GM23338 (cell line): ENCODE measurements at regions not wholly inside any gene's neighbourhood (a gene's known extent, or its start where the extent isn't known, plus 50 kb on each side); places are given as distances from the start of the nearest gene placed in this dataset.

Source experiments
- ATAC-seq: fragments of 200-7000 bp; cut with Tn5 transposase; 3 replicates; pipeline ENCODE4 v1.9.1; 2020
- DNase-seq: peaks from one replicate; pipeline ENCODE4 v3.0.0-alpha.2; 2015; ENCODE audit warnings: low spot score
- H2AFZ ChIP-seq: fragments of 200-600 bp; sonication (generic); 2 replicates; pipeline ENCODE4 v1.8.0; 2016; ENCODE audit warnings: antibody characterized with exemption, mild to moderate bottlenecking, moderate library complexity
- H3F3A ChIP-seq: fragments of 200-600 bp; sonication (generic); replicated peaks from 2 replicates; pipeline ENCODE4 v1.8.0; 2017; ENCODE audit warnings: antibody characterized with exemption, mixed run types, low read depth
- H3K27ac ChIP-seq: fragments of 200-600 bp; sonication (generic); 2 replicates; pipeline ENCODE4 v1.6.1; 2016; ENCODE audit warnings: low read depth
- H3K27me3 ChIP-seq: fragments of 200-600 bp; sonication (generic); 2 replicates; pipeline ENCODE4 v1.8.0; 2016; ENCODE audit warnings: mild to moderate bottlenecking, mixed run types, moderate library complexity; ENCODE audit not compliant: insufficient read depth
- H3K36me3 ChIP-seq: fragments of 200-600 bp; sonication (generic); 2 replicates; pipeline ENCODE4 v1.8.0; 2016; ENCODE audit warnings: mild to moderate bottlenecking; ENCODE audit not compliant: insufficient read depth
- H3K4me1 ChIP-seq: fragments of 200-600 bp; sonication (generic); 2 replicates; pipeline ENCODE4 v1.8.0; 2016; ENCODE audit warnings: mild to moderate bottlenecking, moderate library complexity; ENCODE audit not compliant: insufficient read depth
- H3K4me2 ChIP-seq: fragments of 200-600 bp; sonication (generic); 2 replicates; pipeline ENCODE4 v1.7.1; 2017; ENCODE audit warnings: mixed run types
- H3K4me3 ChIP-seq: fragments of 200-600 bp; sonication (generic); 2 replicates; pipeline ENCODE4 v1.6.1; 2016; ENCODE audit warnings: mixed run types
- H3K79me2 ChIP-seq: fragments of 200-600 bp; sonication (generic); replicated peaks from 2 replicates; pipeline ENCODE4 v1.8.0; 2017; ENCODE audit warnings: mild to moderate bottlenecking; ENCODE audit not compliant: insufficient read depth
- H3K9me2 ChIP-seq: fragments of 200-600 bp; sonication (generic); 2 replicates; pipeline ENCODE4 v1.8.0; 2017; ENCODE audit not compliant: insufficient read depth
- H4K20me1 ChIP-seq: fragments of 200-600 bp; sonication (generic); replicated peaks from 2 replicates; pipeline ENCODE4 v1.8.0; 2017; ENCODE audit warnings: mild to moderate bottlenecking; ENCODE audit not compliant: insufficient read depth
- H3K27ac Mint-ChIP-seq: 2 replicates; pipeline ENCODE4 v1.8.0; 2020; ENCODE audit warnings: inconsistent platforms, mild to moderate bottlenecking, moderate library complexity, mixed read lengths
- H3K27me3 Mint-ChIP-seq: 3 replicates; pipeline ENCODE4 v1.8.0; 2022; ENCODE audit warnings: low read depth, mild to moderate bottlenecking, moderate library complexity, mixed read lengths, inconsistent platforms; ENCODE audit not compliant: insufficient read depth, poor library complexity
- H3K36me3 Mint-ChIP-seq: 3 replicates; pipeline ENCODE4 v1.8.0; 2021; ENCODE audit warnings: low read depth, mild to moderate bottlenecking, inconsistent platforms, moderate library complexity, mixed read lengths
- H3K4me1 Mint-ChIP-seq: 3 replicates; pipeline ENCODE4 v1.8.0; 2020; ENCODE audit warnings: mild to moderate bottlenecking, inconsistent platforms, mixed read lengths
- H3K4me3 Mint-ChIP-seq: 3 replicates; pipeline ENCODE4 v1.8.0; 2021; ENCODE audit warnings: moderate library complexity, mild to moderate bottlenecking, inconsistent platforms, mixed read lengths
- H3K9me3 Mint-ChIP-seq: 3 replicates; pipeline ENCODE4 v1.8.0; 2020; ENCODE audit warnings: moderate library complexity, mild to moderate bottlenecking, inconsistent platforms, mixed read lengths
- CREB1 ChIP-seq: fragments of 250-450 bp; sonication (Bioruptor Pico); IDR thresholded peaks from 2 replicates; pipeline ENCODE4 v1.5.0; 2020; ENCODE audit warnings: low read depth, mild to moderate bottlenecking, moderate library complexity
- CTCF ChIP-seq, 2 experiments: fragments of 200-600 bp in 1 of 2; sonication (generic) in 1 of 2; conservative IDR thresholded peaks; 2 replicates each; pipeline versions ENCODE4 v1.5.1 to v1.6.1; 2016 to 2017; ENCODE audit warnings: antibody characterized with exemption in 2 of 2, low read depth in 2 of 2, mild to moderate bottlenecking in 2 of 2, moderate library complexity in 1 of 2
- EZH2 ChIP-seq: fragments of 200-600 bp; sonication (generic); IDR thresholded peaks from one replicate; pipeline ENCODE4 v1.8.0; 2017; ENCODE audit warnings: antibody characterized with exemption, mild to moderate bottlenecking, low read depth; ENCODE audit not compliant: unreplicated experiment
- EZH2phosphoT487 ChIP-seq: fragments of 200-600 bp; sonication (generic); IDR thresholded peaks from one replicate; pipeline ENCODE4 v1.8.1; 2018; ENCODE audit warnings: antibody characterized with exemption; ENCODE audit not compliant: unreplicated experiment
- JUNB ChIP-seq: IDR thresholded peaks from one replicate; pipeline ENCODE4 v1.6.1; 2016; ENCODE audit warnings: antibody characterized with exemption; ENCODE audit not compliant: unreplicated experiment
- NANOG ChIP-seq: IDR thresholded peaks from 2 replicates; pipeline ENCODE4 v1.6.1; 2016; ENCODE audit warnings: antibody characterized with exemption, borderline replicate concordance
- POLR2AphosphoS5 ChIP-seq: IDR thresholded peaks from 2 replicates; pipeline ENCODE4 v1.6.1; 2016; ENCODE audit warnings: antibody characterized with exemption, low read depth
- STAT1 ChIP-seq: IDR thresholded peaks from one replicate; pipeline ENCODE4 v1.6.1; 2016; ENCODE audit warnings: antibody characterized with exemption; ENCODE audit not compliant: unreplicated experiment
- ZNF114 ChIP-seq: fragments of 250-450 bp; sonication (Bioruptor Pico); IDR thresholded peaks from 2 replicates; pipeline ENCODE4 v1.5.0; 2020; ENCODE audit warnings: mild to moderate bottlenecking, moderate library complexity
- ZNF331 ChIP-seq: fragments of 250-450 bp; sonication (Bioruptor Pico); IDR thresholded peaks from 2 replicates; pipeline ENCODE4 v1.5.0; 2020; ENCODE audit warnings: low read depth, mild to moderate bottlenecking, moderate library complexity
- TF ChIP-seq, protein P1 (sequence below): IDR thresholded peaks from one replicate; pipeline ENCODE4 v1.6.1; 2018; ENCODE audit warnings: antibody characterized with exemption; ENCODE audit not compliant: unreplicated experiment
- TF ChIP-seq, protein P2 (sequence below): fragments of 250-450 bp; sonication (Bioruptor Pico); IDR thresholded peaks from 2 replicates; pipeline ENCODE4 v1.5.0; 2020; ENCODE audit warnings: mild to moderate bottlenecking, moderate library complexity
- TF ChIP-seq, protein P3 (sequence below): IDR thresholded peaks from 2 replicates; pipeline ENCODE4 v1.6.1; 2016; ENCODE audit warnings: antibody characterized with exemption

- 0 out of 2 replicates have a peak, but pooled peaks cover 2% of the 10 kb centered on the region for H3K9me2 ChIP-seq
- Mint-ChIP-seq H3K27ac (no peak overlapping the region), H3K36me3 (no peaks in the 10 kb centered on the region), H3K4me1 (no peaks in the 10 kb centered on the region; the same call in 2 of the 3 replicates), H3K27me3 (peaks cover 5% of the 10 kb centered on the region), H3K4me3 (no peak overlapping the region), H3K9me3 (peaks cover 9% of the 10 kb centered on the region)
- TF ChIP-seq POLR2AphosphoS5: no peak
- no peak for TF ChIP-seq CTCF (conservative IDR thresholded peaks at IDR 0.05; ENCODE audit: low read depth in 2 of 2)
- TF ChIP-seq ZNF114 (CRISPR knock-in tag): no peak
- TF ChIP-seq, protein P1, sequence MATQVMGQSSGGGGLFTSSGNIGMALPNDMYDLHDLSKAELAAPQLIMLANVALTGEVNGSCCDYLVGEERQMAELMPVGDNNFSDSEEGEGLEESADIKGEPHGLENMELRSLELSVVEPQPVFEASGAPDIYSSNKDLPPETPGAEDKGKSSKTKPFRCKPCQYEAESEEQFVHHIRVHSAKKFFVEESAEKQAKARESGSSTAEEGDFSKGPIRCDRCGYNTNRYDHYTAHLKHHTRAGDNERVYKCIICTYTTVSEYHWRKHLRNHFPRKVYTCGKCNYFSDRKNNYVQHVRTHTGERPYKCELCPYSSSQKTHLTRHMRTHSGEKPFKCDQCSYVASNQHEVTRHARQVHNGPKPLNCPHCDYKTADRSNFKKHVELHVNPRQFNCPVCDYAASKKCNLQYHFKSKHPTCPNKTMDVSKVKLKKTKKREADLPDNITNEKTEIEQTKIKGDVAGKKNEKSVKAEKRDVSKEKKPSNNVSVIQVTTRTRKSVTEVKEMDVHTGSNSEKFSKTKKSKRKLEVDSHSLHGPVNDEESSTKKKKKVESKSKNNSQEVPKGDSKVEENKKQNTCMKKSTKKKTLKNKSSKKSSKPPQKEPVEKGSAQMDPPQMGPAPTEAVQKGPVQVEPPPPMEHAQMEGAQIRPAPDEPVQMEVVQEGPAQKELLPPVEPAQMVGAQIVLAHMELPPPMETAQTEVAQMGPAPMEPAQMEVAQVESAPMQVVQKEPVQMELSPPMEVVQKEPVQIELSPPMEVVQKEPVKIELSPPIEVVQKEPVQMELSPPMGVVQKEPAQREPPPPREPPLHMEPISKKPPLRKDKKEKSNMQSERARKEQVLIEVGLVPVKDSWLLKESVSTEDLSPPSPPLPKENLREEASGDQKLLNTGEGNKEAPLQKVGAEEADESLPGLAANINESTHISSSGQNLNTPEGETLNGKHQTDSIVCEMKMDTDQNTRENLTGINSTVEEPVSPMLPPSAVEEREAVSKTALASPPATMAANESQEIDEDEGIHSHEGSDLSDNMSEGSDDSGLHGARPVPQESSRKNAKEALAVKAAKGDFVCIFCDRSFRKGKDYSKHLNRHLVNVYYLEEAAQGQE: no peak
- no peak for TF ChIP-seq EZH2phosphoT487
- TF ChIP-seq, protein P2, sequence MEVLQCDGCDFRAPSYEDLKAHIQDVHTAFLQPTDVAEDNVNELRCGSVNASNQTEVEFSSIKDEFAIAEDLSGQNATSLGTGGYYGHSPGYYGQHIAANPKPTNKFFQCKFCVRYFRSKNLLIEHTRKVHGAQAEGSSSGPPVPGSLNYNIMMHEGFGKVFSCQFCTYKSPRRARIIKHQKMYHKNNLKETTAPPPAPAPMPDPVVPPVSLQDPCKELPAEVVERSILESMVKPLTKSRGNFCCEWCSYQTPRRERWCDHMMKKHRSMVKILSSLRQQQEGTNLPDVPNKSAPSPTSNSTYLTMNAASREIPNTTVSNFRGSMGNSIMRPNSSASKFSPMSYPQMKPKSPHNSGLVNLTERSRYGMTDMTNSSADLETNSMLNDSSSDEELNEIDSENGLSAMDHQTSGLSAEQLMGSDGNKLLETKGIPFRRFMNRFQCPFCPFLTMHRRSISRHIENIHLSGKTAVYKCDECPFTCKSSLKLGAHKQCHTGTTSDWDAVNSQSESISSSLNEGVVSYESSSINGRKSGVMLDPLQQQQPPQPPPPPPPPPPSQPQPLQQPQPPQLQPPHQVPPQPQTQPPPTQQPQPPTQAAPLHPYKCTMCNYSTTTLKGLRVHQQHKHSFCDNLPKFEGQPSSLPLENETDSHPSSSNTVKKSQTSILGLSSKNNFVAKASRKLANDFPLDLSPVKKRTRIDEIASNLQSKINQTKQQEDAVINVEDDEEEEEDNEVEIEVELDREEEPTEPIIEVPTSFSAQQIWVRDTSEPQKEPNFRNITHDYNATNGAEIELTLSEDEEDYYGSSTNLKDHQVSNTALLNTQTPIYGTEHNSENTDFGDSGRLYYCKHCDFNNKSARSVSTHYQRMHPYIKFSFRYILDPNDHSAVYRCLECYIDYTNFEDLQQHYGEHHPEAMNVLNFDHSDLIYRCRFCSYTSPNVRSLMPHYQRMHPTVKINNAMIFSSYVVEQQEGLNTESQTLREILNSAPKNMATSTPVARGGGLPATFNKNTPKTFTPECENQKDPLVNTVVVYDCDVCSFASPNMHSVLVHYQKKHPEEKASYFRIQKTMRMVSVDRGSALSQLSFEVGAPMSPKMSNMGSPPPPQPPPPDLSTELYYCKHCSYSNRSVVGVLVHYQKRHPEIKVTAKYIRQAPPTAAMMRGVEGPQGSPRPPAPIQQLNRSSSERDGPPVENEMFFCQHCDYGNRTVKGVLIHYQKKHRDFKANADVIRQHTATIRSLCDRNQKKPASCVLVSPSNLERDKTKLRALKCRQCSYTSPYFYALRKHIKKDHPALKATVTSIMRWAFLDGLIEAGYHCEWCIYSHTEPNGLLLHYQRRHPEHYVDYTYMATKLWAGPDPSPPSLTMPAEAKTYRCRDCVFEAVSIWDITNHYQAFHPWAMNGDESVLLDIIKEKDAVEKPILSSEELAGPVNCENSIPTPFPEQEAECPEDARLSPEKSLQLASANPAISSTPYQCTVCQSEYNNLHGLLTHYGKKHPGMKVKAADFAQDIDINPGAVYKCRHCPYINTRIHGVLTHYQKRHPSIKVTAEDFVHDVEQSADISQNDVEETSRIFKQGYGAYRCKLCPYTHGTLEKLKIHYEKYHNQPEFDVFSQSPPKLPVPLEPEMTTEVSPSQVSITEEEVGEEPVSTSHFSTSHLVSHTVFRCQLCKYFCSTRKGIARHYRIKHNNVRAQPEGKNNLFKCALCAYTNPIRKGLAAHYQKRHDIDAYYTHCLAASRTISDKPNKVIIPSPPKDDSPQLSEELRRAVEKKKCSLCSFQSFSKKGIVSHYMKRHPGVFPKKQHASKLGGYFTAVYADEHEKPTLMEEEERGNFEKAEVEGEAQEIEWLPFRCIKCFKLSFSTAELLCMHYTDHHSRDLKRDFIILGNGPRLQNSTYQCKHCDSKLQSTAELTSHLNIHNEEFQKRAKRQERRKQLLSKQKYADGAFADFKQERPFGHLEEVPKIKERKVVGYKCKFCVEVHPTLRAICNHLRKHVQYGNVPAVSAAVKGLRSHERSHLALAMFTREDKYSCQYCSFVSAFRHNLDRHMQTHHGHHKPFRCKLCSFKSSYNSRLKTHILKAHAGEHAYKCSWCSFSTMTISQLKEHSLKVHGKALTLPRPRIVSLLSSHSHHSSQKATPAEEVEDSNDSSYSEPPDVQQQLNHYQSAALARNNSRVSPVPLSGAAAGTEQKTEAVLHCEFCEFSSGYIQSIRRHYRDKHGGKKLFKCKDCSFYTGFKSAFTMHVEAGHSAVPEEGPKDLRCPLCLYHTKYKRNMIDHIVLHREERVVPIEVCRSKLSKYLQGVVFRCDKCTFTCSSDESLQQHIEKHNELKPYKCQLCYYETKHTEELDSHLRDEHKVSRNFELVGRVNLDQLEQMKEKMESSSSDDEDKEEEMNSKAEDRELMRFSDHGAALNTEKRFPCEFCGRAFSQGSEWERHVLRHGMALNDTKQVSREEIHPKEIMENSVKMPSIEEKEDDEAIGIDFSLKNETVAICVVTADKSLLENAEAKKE (CRISPR knock-in tag): no peak
- no peak for TF ChIP-seq ZNF331 (CRISPR knock-in tag)
- no peak for TF ChIP-seq NANOG
- TF ChIP-seq, protein P3, sequence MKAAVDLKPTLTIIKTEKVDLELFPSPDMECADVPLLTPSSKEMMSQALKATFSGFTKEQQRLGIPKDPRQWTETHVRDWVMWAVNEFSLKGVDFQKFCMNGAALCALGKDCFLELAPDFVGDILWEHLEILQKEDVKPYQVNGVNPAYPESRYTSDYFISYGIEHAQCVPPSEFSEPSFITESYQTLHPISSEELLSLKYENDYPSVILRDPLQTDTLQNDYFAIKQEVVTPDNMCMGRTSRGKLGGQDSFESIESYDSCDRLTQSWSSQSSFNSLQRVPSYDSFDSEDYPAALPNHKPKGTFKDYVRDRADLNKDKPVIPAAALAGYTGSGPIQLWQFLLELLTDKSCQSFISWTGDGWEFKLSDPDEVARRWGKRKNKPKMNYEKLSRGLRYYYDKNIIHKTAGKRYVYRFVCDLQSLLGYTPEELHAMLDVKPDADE: no peak
- TF ChIP-seq STAT1: no peak
- TF ChIP-seq CREB1 (CRISPR knock-in tag): no peak
- TF ChIP-seq EZH2: no peak
- no peak for TF ChIP-seq JUNB
- H2AFZ ChIP-seq: 0 out of 2 replicates have a peak overlapping the region, but pooled peaks have one; percentile 23
- H3K36me3 ChIP-seq: no peaks in the 10 kb centered on the region
- ATAC-seq (no peak), DNase-seq (no peak)
- no peaks in the 10 kb centered on the region for H3K4me1 ChIP-seq
- no peaks in the 10 kb centered on the region for H3K27me3 ChIP-seq
- H3K4me2 ChIP-seq: no peak overlapping the region
- no peak overlapping the region for H3K4me3 ChIP-seq
- no peak overlapping the region for H3K27ac ChIP-seq
- H3K79me2 ChIP-seq: no peaks in the 10 kb centered on the region
- no peaks in the 10 kb centered on the region for H3F3A ChIP-seq
- no peaks in the 10 kb centered on the region for H4K20me1 ChIP-seq
These were observed 103.4 kb downstream of the FOXL1 start for GRCh38 chr16:86681757-86682106.
